ENCODE measurements at regions not wholly inside any gene's neighbourhood (a gene's known extent, or its start where the extent isn't known, plus 50 kb on each side); places are given as distances from the start of the nearest gene placed in this dataset.

DNA sequence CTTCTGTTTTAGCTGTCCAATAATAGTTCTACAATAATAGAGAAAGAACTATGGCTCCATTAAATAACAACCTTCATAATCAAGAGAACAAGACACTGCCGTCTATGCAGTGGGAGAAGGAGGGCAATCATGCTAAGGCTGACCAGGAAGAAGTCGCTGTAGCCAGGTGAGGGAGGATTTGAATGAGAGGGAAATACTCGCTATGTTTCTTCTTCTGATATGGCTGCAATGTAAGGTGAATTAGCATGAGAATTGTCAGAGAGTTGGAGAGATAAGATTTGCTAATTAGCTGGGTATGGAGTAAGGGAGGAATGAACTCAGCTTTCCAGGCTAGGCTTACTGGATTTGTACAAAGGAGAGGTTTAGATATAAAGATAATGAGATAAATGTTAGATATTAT, 555.4 kb upstream of the ZNF385D start:
- Histone ChIP-seq H3K36me3 (ENCODE audit: control insufficient read depth in 2 of 2, insufficient read depth in 1 of 2, low read length in 2 of 2) (no peaks in the 10 kb centered on the region), H3K27ac (ENCODE audit: extremely low read depth, low read depth, low read length) (no peak overlapping the region), H3K4me3 (ENCODE audit: low read depth, low read length) (no peak overlapping the region), H3K9me3 (ENCODE audit: control insufficient read depth, insufficient read depth, low read depth, low read length) (no peaks in the 10 kb centered on the region), H3K4me1 (ENCODE audit: control insufficient read depth, insufficient read depth, low read length) (no peaks in the 10 kb centered on the region)
- ChIA-PET POLR2A (no interaction called here), CTCF (no interaction called here)
- no peak for TF ChIP-seq ZNF558 (tag by site-specific recombination; IDR thresholded peaks at IDR 0.05)

DNA sequence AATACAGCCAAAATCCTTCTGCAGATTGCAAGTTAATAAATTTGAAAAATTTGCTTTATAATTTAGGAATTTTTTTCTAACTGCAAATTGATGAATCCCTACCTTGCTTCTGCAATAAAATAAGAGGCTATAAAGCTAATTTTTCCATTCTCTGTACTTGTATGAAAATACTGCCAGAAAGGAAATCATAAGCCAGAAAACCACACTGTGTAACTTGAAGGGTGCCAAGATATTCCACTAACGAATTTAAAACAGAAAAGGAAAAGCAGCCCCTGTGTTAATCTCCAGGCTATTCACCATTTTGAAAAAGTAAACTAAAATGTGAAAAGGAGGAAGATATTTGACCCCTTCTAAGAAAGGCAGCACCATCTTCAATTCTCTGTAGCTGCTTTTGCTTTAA, 557.9 kb upstream of the ZNF385D start:
- CTCF ChIA-PET, result interaction anchor here (0.5 kb wide), 1 partner anchor 389 kb away, joined by 3 read pairs; no protein-coding TSS in a partner anchor
- H3K27ac ChIP-seq (ENCODE audit: extremely low read depth, low read depth, low read length), result no peak overlapping the region
- no peaks in the 10 kb centered on the region for H3K36me3 ChIP-seq (ENCODE audit: control insufficient read depth in 2 of 2, insufficient read depth in 1 of 2, low read length in 2 of 2)
- H3K4me1 ChIP-seq (ENCODE audit: control insufficient read depth, insufficient read depth, low read length), result no peaks in the 10 kb centered on the region
- H3K9me3 ChIP-seq (ENCODE audit: control insufficient read depth, insufficient read depth, low read depth, low read length), result no peaks in the 10 kb centered on the region
- POLR2A ChIA-PET, result no interaction called here
- no peak for TF ChIP-seq ZBTB8A (tag by site-specific recombination; IDR thresholded peaks at IDR 0.05)
- TF ChIP-seq ZSCAN30 (tag by site-specific recombination; IDR thresholded peaks at IDR 0.05), result no peak
- TF ChIP-seq WT1 (tag by site-specific recombination; IDR thresholded peaks at IDR 0.05), result no peak
- TF ChIP-seq TCF7L2 (IDR thresholded peaks at IDR 0.05; ENCODE audit: borderline replicate concordance, low read depth, low read length), result no peak
- TF ChIP-seq ZNF391 (tag by site-specific recombination; IDR thresholded peaks at IDR 0.05; ENCODE audit: borderline replicate concordance, low read depth), result no peak
- TF ChIP-seq, protein P1, sequence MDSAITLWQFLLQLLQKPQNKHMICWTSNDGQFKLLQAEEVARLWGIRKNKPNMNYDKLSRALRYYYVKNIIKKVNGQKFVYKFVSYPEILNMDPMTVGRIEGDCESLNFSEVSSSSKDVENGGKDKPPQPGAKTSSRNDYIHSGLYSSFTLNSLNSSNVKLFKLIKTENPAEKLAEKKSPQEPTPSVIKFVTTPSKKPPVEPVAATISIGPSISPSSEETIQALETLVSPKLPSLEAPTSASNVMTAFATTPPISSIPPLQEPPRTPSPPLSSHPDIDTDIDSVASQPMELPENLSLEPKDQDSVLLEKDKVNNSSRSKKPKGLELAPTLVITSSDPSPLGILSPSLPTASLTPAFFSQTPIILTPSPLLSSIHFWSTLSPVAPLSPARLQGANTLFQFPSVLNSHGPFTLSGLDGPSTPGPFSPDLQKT (IDR thresholded peaks at IDR 0.05; ENCODE audit: borderline replicate concordance, low read depth, low read length), result no peak
- no peak overlapping the region for H3K4me3 ChIP-seq (ENCODE audit: low read depth, low read length)

DNA sequence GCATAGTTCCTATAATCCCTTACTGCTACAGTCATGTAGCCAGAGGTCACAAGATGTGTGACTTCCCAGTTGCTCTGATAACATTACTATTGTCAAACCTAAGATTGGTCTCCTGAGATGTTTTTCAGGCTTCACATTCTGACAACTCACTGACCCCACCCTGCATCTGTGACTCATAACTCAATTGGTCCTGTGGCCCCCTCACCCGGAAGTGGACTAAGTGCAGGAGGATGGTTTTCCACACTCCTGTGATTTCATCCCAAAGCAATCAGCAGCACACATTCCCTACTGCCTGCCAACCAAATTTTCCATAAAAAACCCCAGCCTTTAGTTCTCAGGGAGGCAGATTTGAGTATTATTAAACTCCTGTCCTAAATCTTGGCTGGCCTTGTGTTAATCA, 564.9 kb upstream of the ZNF385D start:
- Histone ChIP-seq H3K9me3 (ENCODE audit: control insufficient read depth, insufficient read depth, low read depth, low read length) (no peaks in the 10 kb centered on the region), H3K27ac (ENCODE audit: extremely low read depth, low read depth, low read length) (no peak overlapping the region), H3K4me1 (ENCODE audit: control insufficient read depth, insufficient read depth, low read length) (no peaks in the 10 kb centered on the region), H3K4me3 (ENCODE audit: low read depth, low read length) (no peak overlapping the region), H3K36me3 (ENCODE audit: control insufficient read depth in 2 of 2, insufficient read depth in 1 of 2, low read length in 2 of 2) (no peaks in the 10 kb centered on the region)
- POLR2A ChIA-PET, result no interaction called here
- no peak for TF ChIP-seq ZNF133 (tag by site-specific recombination; IDR thresholded peaks at IDR 0.05)
- no peak for TF ChIP-seq MEIS1 (CRISPR knock-in tag; IDR thresholded peaks at IDR 0.05; ENCODE audit: borderline replicate concordance)
- TF ChIP-seq, protein P2, sequence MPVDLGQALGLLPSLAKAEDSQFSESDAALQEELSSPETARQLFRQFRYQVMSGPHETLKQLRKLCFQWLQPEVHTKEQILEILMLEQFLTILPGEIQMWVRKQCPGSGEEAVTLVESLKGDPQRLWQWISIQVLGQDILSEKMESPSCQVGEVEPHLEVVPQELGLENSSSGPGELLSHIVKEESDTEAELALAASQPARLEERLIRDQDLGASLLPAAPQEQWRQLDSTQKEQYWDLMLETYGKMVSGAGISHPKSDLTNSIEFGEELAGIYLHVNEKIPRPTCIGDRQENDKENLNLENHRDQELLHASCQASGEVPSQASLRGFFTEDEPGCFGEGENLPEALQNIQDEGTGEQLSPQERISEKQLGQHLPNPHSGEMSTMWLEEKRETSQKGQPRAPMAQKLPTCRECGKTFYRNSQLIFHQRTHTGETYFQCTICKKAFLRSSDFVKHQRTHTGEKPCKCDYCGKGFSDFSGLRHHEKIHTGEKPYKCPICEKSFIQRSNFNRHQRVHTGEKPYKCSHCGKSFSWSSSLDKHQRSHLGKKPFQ (tag by site-specific recombination; IDR thresholded peaks at IDR 0.05), result no peak
- TF ChIP-seq ZNF426 (tag by site-specific recombination; IDR thresholded peaks at IDR 0.05), result no peak
- TF ChIP-seq, protein P3, sequence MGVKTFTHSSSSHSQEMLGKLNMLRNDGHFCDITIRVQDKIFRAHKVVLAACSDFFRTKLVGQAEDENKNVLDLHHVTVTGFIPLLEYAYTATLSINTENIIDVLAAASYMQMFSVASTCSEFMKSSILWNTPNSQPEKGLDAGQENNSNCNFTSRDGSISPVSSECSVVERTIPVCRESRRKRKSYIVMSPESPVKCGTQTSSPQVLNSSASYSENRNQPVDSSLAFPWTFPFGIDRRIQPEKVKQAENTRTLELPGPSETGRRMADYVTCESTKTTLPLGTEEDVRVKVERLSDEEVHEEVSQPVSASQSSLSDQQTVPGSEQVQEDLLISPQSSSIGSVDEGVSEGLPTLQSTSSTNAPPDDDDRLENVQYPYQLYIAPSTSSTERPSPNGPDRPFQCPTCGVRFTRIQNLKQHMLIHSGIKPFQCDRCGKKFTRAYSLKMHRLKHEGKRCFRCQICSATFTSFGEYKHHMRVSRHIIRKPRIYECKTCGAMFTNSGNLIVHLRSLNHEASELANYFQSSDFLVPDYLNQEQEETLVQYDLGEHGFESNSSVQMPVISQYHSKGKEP (tag by site-specific recombination; IDR thresholded peaks at IDR 0.05), result no peak
- TF ChIP-seq ZFHX2 (tag by site-specific recombination; conservative IDR thresholded peaks at IDR 0.05), result no peak
- no peak for TF ChIP-seq ZFP41 (tag by site-specific recombination; IDR thresholded peaks at IDR 0.05; ENCODE audit: borderline replicate concordance)
- no peak for TF ChIP-seq ZNF114 (tag by site-specific recombination; IDR thresholded peaks at IDR 0.05)
- no peak for TF ChIP-seq GLIS2 (tag by site-specific recombination; IDR thresholded peaks at IDR 0.05)
- TF ChIP-seq KLF9 (tag by site-specific recombination; IDR thresholded peaks at IDR 0.05; ENCODE audit: low read depth), result no peak
- TF ChIP-seq ZBTB48 (tag by site-specific recombination; IDR thresholded peaks at IDR 0.05), result no peak
- TF ChIP-seq, protein P4, sequence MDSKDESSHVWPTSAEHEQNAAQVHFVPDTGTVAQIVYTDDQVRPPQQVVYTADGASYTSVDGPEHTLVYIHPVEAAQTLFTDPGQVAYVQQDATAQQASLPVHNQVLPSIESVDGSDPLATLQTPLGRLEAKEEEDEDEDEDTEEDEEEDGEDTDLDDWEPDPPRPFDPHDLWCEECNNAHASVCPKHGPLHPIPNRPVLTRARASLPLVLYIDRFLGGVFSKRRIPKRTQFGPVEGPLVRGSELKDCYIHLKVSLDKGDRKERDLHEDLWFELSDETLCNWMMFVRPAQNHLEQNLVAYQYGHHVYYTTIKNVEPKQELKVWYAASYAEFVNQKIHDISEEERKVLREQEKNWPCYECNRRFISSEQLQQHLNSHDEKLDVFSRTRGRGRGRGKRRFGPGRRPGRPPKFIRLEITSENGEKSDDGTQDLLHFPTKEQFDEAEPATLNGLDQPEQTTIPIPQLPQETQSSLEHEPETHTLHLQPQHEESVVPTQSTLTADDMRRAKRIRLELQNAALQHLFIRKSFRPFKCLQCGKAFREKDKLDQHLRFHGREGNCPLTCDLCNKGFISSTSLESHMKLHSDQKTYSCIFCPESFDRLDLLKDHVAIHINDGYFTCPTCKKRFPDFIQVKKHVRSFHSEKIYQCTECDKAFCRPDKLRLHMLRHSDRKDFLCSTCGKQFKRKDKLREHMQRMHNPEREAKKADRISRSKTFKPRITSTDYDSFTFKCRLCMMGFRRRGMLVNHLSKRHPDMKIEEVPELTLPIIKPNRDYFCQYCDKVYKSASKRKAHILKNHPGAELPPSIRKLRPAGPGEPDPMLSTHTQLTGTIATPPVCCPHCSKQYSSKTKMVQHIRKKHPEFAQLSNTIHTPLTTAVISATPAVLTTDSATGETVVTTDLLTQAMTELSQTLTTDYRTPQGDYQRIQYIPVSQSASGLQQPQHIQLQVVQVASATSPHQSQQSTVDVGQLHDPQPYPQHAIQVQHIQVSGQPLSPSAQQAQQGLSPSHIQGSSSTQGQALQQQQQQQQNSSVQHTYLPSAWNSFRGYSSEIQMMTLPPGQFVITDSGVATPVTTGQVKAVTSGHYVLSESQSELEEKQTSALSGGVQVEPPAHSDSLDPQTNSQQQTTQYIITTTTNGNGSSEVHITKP (tag by site-specific recombination; IDR thresholded peaks at IDR 0.05), result no peak
- TF ChIP-seq ZNF48 (tag by site-specific recombination; IDR thresholded peaks at IDR 0.05), result no peak
- TF ChIP-seq ZNF830 (tag by site-specific recombination; IDR thresholded peaks at IDR 0.05; ENCODE audit: low read depth), result no peak
- no peak for TF ChIP-seq ZNF548 (tag by site-specific recombination; IDR thresholded peaks at IDR 0.05)
- no peak for TF ChIP-seq FEZF1 (tag by site-specific recombination; IDR thresholded peaks at IDR 0.05)
- CTCF ChIA-PET, result no interaction called here

Measured in HEK293 (cell line).